ENCODE measurements at regions not wholly inside any gene's neighbourhood (a gene's known extent, or its start where the extent isn't known, plus 50 kb on each side); places are given as distances from the start of the nearest gene placed in this dataset.
A peak's percentile ranks its signal among the peaks of the same experiment; 100 is the strongest.
"Not testable (repeated sequence)": the region's sequence is repeated elsewhere in the genome, so short reads cannot be mapped to it uniquely, and the experiment has no call there.

DNA sequence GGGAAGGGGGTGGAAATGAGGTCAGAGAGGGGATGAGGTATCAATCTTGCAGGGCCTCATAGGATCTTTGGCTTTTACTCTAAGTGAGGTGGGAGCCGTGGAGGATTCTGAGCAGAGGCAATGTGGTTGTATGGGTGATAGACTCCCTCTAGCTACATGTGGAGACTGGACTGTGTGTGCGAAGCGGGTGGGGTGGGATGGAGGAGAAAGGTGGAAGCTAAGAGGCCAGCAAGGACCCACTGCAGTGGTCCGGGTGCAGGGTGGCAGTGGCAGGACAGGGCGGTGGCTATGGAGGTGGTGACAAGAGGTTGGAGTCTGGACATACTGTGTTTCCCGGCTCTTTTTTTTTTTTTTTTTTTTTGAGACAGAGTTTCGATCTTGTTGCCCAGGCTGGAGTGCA is 62.4 kb upstream of the PTPN1 start:
- H3K4me3 ChIP-seq (ENCODE audit: low read depth, low read length) = no peak overlapping the region
- no peak for TF ChIP-seq CTCF (IDR thresholded peaks at IDR 0.05; ENCODE audit: insufficient read depth, low read length, missing control alignments)
- ChIA-PET POLR2A (interaction anchor here (0.5 kb wide), 1 partner anchor 255 kb away, joined by 3 read pairs; no protein-coding TSS in a partner anchor), CTCF (interaction anchor here (1.0 to 1.1 kb wide), 2 partner anchors 20 to 258 kb away, joined by 3 read pairs; partner anchors contain the start of gene CEBPB)
- no peak for DNase-seq (ENCODE audit: low read depth, low spot score)

GRCh38 chr20:50448625-50449403 is 61.4 kb upstream of the PTPN1 start:
- not testable (repeated sequence) for DNase-seq (ENCODE audit: low read depth, low spot score); H3K4me3 ChIP-seq (ENCODE audit: low read depth, low read length)
- ChIA-PET POLR2A (interaction anchor here (2.0 kb wide), 1 partner anchor 258 kb away, joined by 9 read pairs; the partner anchor contains the start of gene CEBPB), CTCF (interaction anchor here (1.0 to 5.1 kb wide), 2 partner anchors 14 to 259 kb away, joined by 3 to 37 read pairs; partner anchors contain the start of gene CEBPB)

DNA sequence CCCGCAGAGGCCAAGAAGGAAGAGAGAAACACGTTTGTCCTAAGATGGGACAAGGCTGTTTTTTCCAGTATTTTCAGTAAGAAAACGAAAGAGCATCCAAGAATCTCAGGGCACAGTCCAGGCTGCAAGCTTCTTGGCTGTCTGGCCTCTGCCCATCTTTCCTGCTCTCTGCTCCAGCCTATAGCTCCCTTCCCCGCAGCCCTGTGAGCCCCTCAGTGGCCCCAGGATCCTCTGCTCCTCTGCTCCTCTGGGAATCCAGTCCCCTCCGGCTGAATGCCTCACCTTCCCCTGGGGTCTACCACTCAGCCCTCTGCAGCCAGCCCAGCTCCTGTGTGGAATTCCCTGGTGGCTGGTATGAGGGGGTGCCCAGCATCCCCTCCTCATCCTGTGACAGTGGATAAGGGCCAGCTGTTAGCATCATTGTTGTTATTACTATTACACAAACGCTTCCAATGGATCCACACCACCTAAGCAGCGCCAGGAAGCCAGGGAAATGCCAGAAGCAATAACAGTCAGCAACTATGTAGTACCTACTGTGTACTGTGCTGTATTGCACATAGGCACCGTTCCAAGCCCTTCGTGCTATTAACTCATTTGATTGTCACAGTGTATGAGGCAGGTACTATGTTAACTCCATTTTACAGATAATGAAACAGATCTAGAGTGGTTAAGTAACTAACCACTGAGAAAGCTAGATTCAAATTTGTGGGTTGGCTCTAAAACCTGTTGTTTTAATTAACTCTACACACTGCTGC is 60.3 kb upstream of the PTPN1 start:
- DNase-seq (ENCODE audit: low read depth, low spot score) = no peak
- no peak overlapping the region for H3K4me3 ChIP-seq (ENCODE audit: low read depth, low read length)
- TF ChIP-seq CTCF (IDR thresholded peaks at IDR 0.05; ENCODE audit: insufficient read depth, low read length, missing control alignments) = no peak
- ChIA-PET CTCF (interaction anchor here (0.6 to 5.1 kb wide), 5 partner anchors 13 to 266 kb away, joined by 3 to 37 read pairs (median 5); no protein-coding TSS in a partner anchor), POLR2A (interaction anchor here (2.0 kb wide), 1 partner anchor 259 kb away, joined by 9 read pairs; the partner anchor contains the start of gene CEBPB)

GRCh38 chr20:50450493-50450826 is 59.7 kb upstream of the PTPN1 start:
- no peak overlapping the region for H3K4me3 ChIP-seq (ENCODE audit: low read depth, low read length)
- CTCF ChIA-PET = interaction anchor here (0.6 to 5.1 kb wide), 5 partner anchors 13 to 266 kb away, joined by 3 to 37 read pairs (median 5); no protein-coding TSS in a partner anchor
- no peak for DNase-seq (ENCODE audit: low read depth, low spot score)
- POLR2A ChIA-PET = interaction anchor here (1.1 kb wide), 1 partner anchor 255 kb away, joined by 3 read pairs; no protein-coding TSS in a partner anchor
- TF ChIP-seq CTCF (IDR thresholded peaks at IDR 0.05; ENCODE audit: insufficient read depth, low read length, missing control alignments) = no peak

- CTCF ChIA-PET = interaction anchor here (0.8 to 5.1 kb wide), 4 partner anchors 12 to 266 kb away, joined by 3 to 37 read pairs (median 6); no protein-coding TSS in a partner anchor
- DNase-seq (ENCODE audit: low read depth, low spot score) = no peak
- POLR2A ChIA-PET = interaction anchor here (1.1 kb wide), 1 partner anchor 256 kb away, joined by 3 read pairs; no protein-coding TSS in a partner anchor
- TF ChIP-seq CTCF (IDR thresholded peaks at IDR 0.05; ENCODE audit: insufficient read depth, low read length, missing control alignments) = no peak
- peak overlapping the region; percentile 15 for H3K4me3 ChIP-seq (ENCODE audit: low read depth, low read length)
Observed at GRCh38 chr20:50450881-50451752, 59.1 kb upstream of the PTPN1 start.

- POLR2A ChIA-PET = interaction anchor here (1.4 kb wide), 1 partner anchor 261 kb away, joined by 4 read pairs; the partner anchor contains the start of gene CEBPB
- not testable (repeated sequence) for DNase-seq (ENCODE audit: low read depth, low spot score); H3K4me3 ChIP-seq (ENCODE audit: low read depth, low read length)
- CTCF ChIA-PET = interaction anchor here (0.8 to 5.1 kb wide), 3 partner anchors 11 to 283 kb away, joined by 3 to 37 read pairs (median 3); no protein-coding TSS in a partner anchor
Observed at GRCh38 chr20:50451792-50452425, 58.3 kb upstream of the PTPN1 start.

Measured in AG04449 (cell line).